Upper lobe of right lung (tissue), 1 donor: ENCODE measurements at regions not wholly inside any gene's neighbourhood (a gene's known extent, or its start where the extent isn't known, plus 50 kb on each side); places are given as distances from the start of the nearest gene placed in this dataset.

Source experiments
- ATAC-seq: fragments of 200-7000 bp; cut with Tn5 transposase; one replicate; pipeline ENCODE4 v1.9.1; 2020; ENCODE audit warnings: mild to moderate bottlenecking, moderate library complexity
- DNase-seq: peaks from one replicate; pipeline ENCODE4 v3.0.0-alpha.2; 2020
- H3K27ac ChIP-seq: fragments of 200-600 bp; one replicate; pipeline ENCODE4 v1.8.0; 2022
- H3K27me3 ChIP-seq: fragments of 200-600 bp; one replicate; pipeline ENCODE4 v1.8.0; 2022; ENCODE audit warnings: mild to moderate bottlenecking
- H3K36me3 ChIP-seq: fragments of 200-600 bp; one replicate; pipeline ENCODE4 v1.8.0; 2022
- H3K4me1 ChIP-seq: fragments of 200-600 bp; one replicate; pipeline ENCODE4 v1.8.0; 2022
- H3K4me3 ChIP-seq: fragments of 200-600 bp; one replicate; pipeline ENCODE4 v1.8.0; 2022; ENCODE audit warnings: mild to moderate bottlenecking
- H3K9me3 ChIP-seq: fragments of 200-600 bp; one replicate; pipeline ENCODE4 v1.8.0; 2022
- CTCF ChIP-seq: fragments of 200-600 bp; IDR thresholded peaks from one replicate; pipeline ENCODE4 v1.8.0; 2022; ENCODE audit warnings: antibody characterized with exemption
- intact Hi-C: fragments of 100-400 bp; cut with DNase I; formaldehyde crosslinking; loops from one replicate; pipeline ENCODE4 v1.11.0; 2022
- donor health status: DM: no; HTN: yes; CAD: no; lungs with severe emphysema.

- TF ChIP-seq CTCF, result no peak
- H3K4me3 ChIP-seq, result no peak overlapping the region
- no peak overlapping the region for H3K27ac ChIP-seq
- no peak for DNase-seq
- no peaks in the 10 kb centered on the region for H3K9me3 ChIP-seq
- no peaks in the 10 kb centered on the region for H3K36me3 ChIP-seq
- no peaks in the 10 kb centered on the region for H3K27me3 ChIP-seq
- H3K4me1 ChIP-seq, result no peaks in the 10 kb centered on the region
- no peak for ATAC-seq
- intact Hi-C loops, result no loop called here
These were observed 357.3 kb downstream of the FOXA2 start for GRCh38 chr20:22226849-22227700.

- Histone ChIP-seq H3K27me3 (no peaks in the 10 kb centered on the region), H3K36me3 (no peaks in the 10 kb centered on the region), H3K4me1 (no peaks in the 10 kb centered on the region), H3K9me3 (no peaks in the 10 kb centered on the region), H3K4me3 (no peak overlapping the region), H3K27ac (no peak overlapping the region)
- TF ChIP-seq CTCF, result no peak
- intact Hi-C loops, result no loop called here
- no peak for ATAC-seq
- no peak for DNase-seq
These were observed 361.1 kb downstream of the FOXA2 start for GRCh38 chr20:22223236-22223635.

GRCh38 chr20:22217712-22218352, 366.5 kb downstream of the FOXA2 start:
- DNase-seq (no peak), ATAC-seq (no peak)
- TF ChIP-seq CTCF, result no peak
- Histone ChIP-seq H3K27ac (no peak overlapping the region), H3K4me3 (no peak overlapping the region), H3K9me3 (no peaks in the 10 kb centered on the region), H3K36me3 (no peaks in the 10 kb centered on the region), H3K27me3 (no peaks in the 10 kb centered on the region), H3K4me1 (no peaks in the 10 kb centered on the region)
- intact Hi-C loops, result no loop called here

GRCh38 chr20:22216984-22217383, 367.4 kb downstream of the FOXA2 start:
- ATAC-seq, result no peak

GRCh38 chr20:22214296-22214695, 370.1 kb downstream of the FOXA2 start:
- H3K27me3 ChIP-seq, result no peaks in the 10 kb centered on the region
- H3K27ac ChIP-seq, result no peak overlapping the region
- H3K36me3 ChIP-seq, result no peaks in the 10 kb centered on the region
- no peak for DNase-seq
- intact Hi-C loops, result no loop called here
- no peak for TF ChIP-seq CTCF
- no peak for ATAC-seq
- no peaks in the 10 kb centered on the region for H3K4me1 ChIP-seq
- H3K4me3 ChIP-seq, result no peak overlapping the region
- no peaks in the 10 kb centered on the region for H3K9me3 ChIP-seq

More at GRCh38 chr20:22216984-22217383, 367.4 kb downstream of the FOXA2 start:
- no peak for DNase-seq
- no peak for TF ChIP-seq CTCF
- Histone ChIP-seq H3K4me3 (no peak overlapping the region), H3K36me3 (no peaks in the 10 kb centered on the region), H3K27me3 (no peaks in the 10 kb centered on the region), H3K9me3 (no peaks in the 10 kb centered on the region), H3K4me1 (no peaks in the 10 kb centered on the region), H3K27ac (no peak overlapping the region)
- intact Hi-C loops, result no loop called here
